ENCODE measurements at regions not wholly inside any gene's neighbourhood (a gene's known extent, or its start where the extent isn't known, plus 50 kb on each side); places are given as distances from the start of the nearest gene placed in this dataset.

GRCh38 chr13:65999411-65999810, 1230.7 kb downstream of the PCDH9 start:
- Histone ChIP-seq H3K27ac (ENCODE audit: low read depth, low read length) (no peak overlapping the region), H3K4me3 (ENCODE audit: low read depth, low read length) (no peak overlapping the region), H3K27me3 (ENCODE audit: control insufficient read depth, insufficient read depth, low read length) (no peaks in the 10 kb centered on the region), H3K9me3 (ENCODE audit: control insufficient read depth, insufficient read depth, low read length) (no peaks in the 10 kb centered on the region)
- no peak for DNase-seq (ENCODE audit: low read depth, low spot score)
- TF ChIP-seq, protein P1, sequence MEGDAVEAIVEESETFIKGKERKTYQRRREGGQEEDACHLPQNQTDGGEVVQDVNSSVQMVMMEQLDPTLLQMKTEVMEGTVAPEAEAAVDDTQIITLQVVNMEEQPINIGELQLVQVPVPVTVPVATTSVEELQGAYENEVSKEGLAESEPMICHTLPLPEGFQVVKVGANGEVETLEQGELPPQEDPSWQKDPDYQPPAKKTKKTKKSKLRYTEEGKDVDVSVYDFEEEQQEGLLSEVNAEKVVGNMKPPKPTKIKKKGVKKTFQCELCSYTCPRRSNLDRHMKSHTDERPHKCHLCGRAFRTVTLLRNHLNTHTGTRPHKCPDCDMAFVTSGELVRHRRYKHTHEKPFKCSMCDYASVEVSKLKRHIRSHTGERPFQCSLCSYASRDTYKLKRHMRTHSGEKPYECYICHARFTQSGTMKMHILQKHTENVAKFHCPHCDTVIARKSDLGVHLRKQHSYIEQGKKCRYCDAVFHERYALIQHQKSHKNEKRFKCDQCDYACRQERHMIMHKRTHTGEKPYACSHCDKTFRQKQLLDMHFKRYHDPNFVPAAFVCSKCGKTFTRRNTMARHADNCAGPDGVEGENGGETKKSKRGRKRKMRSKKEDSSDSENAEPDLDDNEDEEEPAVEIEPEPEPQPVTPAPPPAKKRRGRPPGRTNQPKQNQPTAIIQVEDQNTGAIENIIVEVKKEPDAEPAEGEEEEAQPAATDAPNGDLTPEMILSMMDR (IDR thresholded peaks at IDR 0.05; ENCODE audit: low read depth, low read length), result no peak
- ChIA-PET POLR2A (interaction anchor here (0.7 kb wide), 1 partner anchor 834 kb away, joined by 9 read pairs; no protein-coding TSS in a partner anchor), CTCF (no interaction called here)

GRCh38 chr13:65990684-65991083, 1239.5 kb downstream of the PCDH9 start:
- H3K27ac ChIP-seq (ENCODE audit: low read depth, low read length), result no peak overlapping the region
- no peaks in the 10 kb centered on the region for H3K9me3 ChIP-seq (ENCODE audit: control insufficient read depth, insufficient read depth, low read length)
- ChIA-PET CTCF (no interaction called here), POLR2A (no interaction called here)
- no peaks in the 10 kb centered on the region for H3K27me3 ChIP-seq (ENCODE audit: control insufficient read depth, insufficient read depth, low read length)
- no peak for DNase-seq (ENCODE audit: low read depth, low spot score)
- TF ChIP-seq, protein P1 (IDR thresholded peaks at IDR 0.05; ENCODE audit: low read depth, low read length), result no peak
- no peak overlapping the region for H3K4me3 ChIP-seq (ENCODE audit: low read depth, low read length)

DNA sequence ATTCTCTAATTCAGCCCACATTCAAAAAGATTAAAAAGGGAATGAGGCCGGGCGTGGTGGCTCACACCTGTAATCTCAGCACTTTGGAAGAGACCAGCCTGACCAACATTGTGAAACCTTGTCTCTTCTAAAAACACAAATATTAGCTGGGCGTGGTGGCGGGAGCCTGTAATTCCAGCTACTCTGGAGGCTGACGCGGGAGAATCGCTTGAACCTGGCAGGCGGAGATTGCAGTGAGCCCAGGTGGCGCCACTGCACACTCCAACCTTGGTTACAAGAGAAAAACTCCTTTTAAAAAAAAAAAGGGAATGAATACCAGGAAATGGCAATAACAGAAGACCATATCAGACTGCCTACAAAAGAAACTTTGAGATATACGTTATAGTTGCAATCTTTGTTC, 1244.5 kb downstream of the PCDH9 start:
- CTCF ChIA-PET, result no interaction called here
- H3K27ac ChIP-seq (ENCODE audit: low read depth, low read length), result no peak overlapping the region
- no peak overlapping the region for H3K4me3 ChIP-seq (ENCODE audit: low read depth, low read length)
- TF ChIP-seq, protein P1 (IDR thresholded peaks at IDR 0.05; ENCODE audit: low read depth, low read length), result no peak
- H3K27me3 ChIP-seq (ENCODE audit: control insufficient read depth, insufficient read depth, low read length), result no peaks in the 10 kb centered on the region
- POLR2A ChIA-PET, result no interaction called here
- H3K9me3 ChIP-seq (ENCODE audit: control insufficient read depth, insufficient read depth, low read length), result no peaks in the 10 kb centered on the region
- DNase-seq (ENCODE audit: low read depth, low spot score), result no peak

DNA sequence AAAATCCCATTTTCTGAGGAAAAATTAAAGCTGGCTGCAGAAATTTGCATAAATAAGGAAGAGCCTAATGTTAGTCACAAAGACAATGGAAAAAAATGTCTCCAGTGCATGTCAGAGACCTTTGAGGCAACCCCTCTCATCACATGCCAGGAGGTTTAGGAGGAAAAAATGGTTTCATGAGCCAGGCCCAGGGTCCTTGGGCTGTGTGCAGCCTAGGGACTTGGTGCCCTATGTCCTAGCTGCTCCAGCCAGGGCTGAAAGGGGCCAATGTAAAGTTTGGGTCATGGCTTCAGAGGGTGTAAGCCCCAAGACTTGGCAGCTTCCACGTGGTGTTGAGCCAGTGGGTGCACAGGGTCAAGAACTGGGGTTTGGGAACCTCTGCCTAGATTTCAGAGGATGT, 1252.6 kb downstream of the PCDH9 start:
- POLR2A ChIA-PET, result no interaction called here
- TF ChIP-seq, protein P1 (IDR thresholded peaks at IDR 0.05; ENCODE audit: low read depth, low read length), result no peak

GRCh38 chr13:65971541-65971940, 1258.6 kb downstream of the PCDH9 start:
- Histone ChIP-seq H3K27ac (ENCODE audit: low read depth, low read length) (no peak overlapping the region), H3K4me3 (ENCODE audit: low read depth, low read length) (no peak overlapping the region), H3K9me3 (ENCODE audit: control insufficient read depth, insufficient read depth, low read length) (no peaks in the 10 kb centered on the region), H3K27me3 (ENCODE audit: control insufficient read depth, insufficient read depth, low read length) (no peaks in the 10 kb centered on the region)
- TF ChIP-seq, protein P1 (IDR thresholded peaks at IDR 0.05; ENCODE audit: low read depth, low read length), result no peak
- ChIA-PET POLR2A (no interaction called here), CTCF (no interaction called here)
- no peak for DNase-seq (ENCODE audit: low read depth, low spot score)

More for the DNA sequence above, 1252.6 kb downstream of the PCDH9 start:
- Histone ChIP-seq H3K4me3 (ENCODE audit: low read depth, low read length) (no peak overlapping the region), H3K27me3 (ENCODE audit: control insufficient read depth, insufficient read depth, low read length) (no peaks in the 10 kb centered on the region), H3K9me3 (ENCODE audit: control insufficient read depth, insufficient read depth, low read length) (peaks cover 2% of the 10 kb centered on the region; the same call in 1 of the 2 replicates), H3K27ac (ENCODE audit: low read depth, low read length) (no peak overlapping the region)
- CTCF ChIA-PET, result interaction anchor here (0.6 kb wide), 1 partner anchor 15 kb away, joined by 3 read pairs; no protein-coding TSS in a partner anchor
- DNase-seq (ENCODE audit: low read depth, low spot score), result no peak

Data from AG04450 (cell line).